Activated naive CD8-positive, alpha-beta T cell treated with anti-CD3 and anti-CD28 coated beads for 36 hours (primary cell): ENCODE measurements at regions not wholly inside any gene's neighbourhood (a gene's known extent, or its start where the extent isn't known, plus 50 kb on each side); places are given as distances from the start of the nearest gene placed in this dataset.
"Not testable (repeated sequence)": the region's sequence is repeated elsewhere in the genome, so short reads cannot be mapped to it uniquely, and the experiment has no call there.

Source experiments
- DNase-seq: peaks from one replicate; pipeline ENCODE4 v3.0.0; 2021
- H3K27ac Mint-ChIP-seq: one replicate; pipeline ENCODE4 v1.8.0; 2022; ENCODE audit warnings: mild to moderate bottlenecking, moderate library complexity, mixed read lengths
- H3K27me3 Mint-ChIP-seq: one replicate; pipeline ENCODE4 v1.8.0; 2022; ENCODE audit warnings: mild to moderate bottlenecking, mixed read lengths
- H3K36me3 Mint-ChIP-seq: one replicate; pipeline ENCODE4 v1.8.0; 2021; ENCODE audit warnings: mild to moderate bottlenecking, mixed read lengths
- H3K4me1 Mint-ChIP-seq: one replicate; pipeline ENCODE4 v1.8.0; 2021; ENCODE audit warnings: mixed read lengths
- H3K4me3 Mint-ChIP-seq: one replicate; pipeline ENCODE4 v1.8.0; 2022; ENCODE audit warnings: mild to moderate bottlenecking, moderate library complexity, mixed read lengths
- H3K9me3 Mint-ChIP-seq: one replicate; pipeline ENCODE4 v1.8.0; 2022; ENCODE audit warnings: mixed read lengths

- H3K36me3 Mint-ChIP-seq, result no peaks in the 10 kb centered on the region
- H3K9me3 Mint-ChIP-seq, result peaks cover 3% of the 10 kb centered on the region
- no peak for DNase-seq
- H3K4me3 Mint-ChIP-seq, result no peak overlapping the region
- H3K27ac Mint-ChIP-seq, result no peak overlapping the region
- peaks cover 14% of the 10 kb centered on the region for H3K27me3 Mint-ChIP-seq
- H3K4me1 Mint-ChIP-seq, result no peaks in the 10 kb centered on the region
Measured at GRCh38 chr5:34436761-34437501, 219.2 kb upstream of the RAI14 start.

GRCh38 chr5:34439601-34440000, 216.5 kb upstream of the RAI14 start:
- no peak overlapping the region for H3K4me3 Mint-ChIP-seq
- H3K27me3 Mint-ChIP-seq, result peaks cover 4% of the 10 kb centered on the region
- DNase-seq, result no peak
- H3K9me3 Mint-ChIP-seq, result peaks cover 5% of the 10 kb centered on the region
- peak overlapping the region; percentile 2 for H3K27ac Mint-ChIP-seq
- no peaks in the 10 kb centered on the region for H3K36me3 Mint-ChIP-seq
- no peaks in the 10 kb centered on the region for H3K4me1 Mint-ChIP-seq

DNA sequence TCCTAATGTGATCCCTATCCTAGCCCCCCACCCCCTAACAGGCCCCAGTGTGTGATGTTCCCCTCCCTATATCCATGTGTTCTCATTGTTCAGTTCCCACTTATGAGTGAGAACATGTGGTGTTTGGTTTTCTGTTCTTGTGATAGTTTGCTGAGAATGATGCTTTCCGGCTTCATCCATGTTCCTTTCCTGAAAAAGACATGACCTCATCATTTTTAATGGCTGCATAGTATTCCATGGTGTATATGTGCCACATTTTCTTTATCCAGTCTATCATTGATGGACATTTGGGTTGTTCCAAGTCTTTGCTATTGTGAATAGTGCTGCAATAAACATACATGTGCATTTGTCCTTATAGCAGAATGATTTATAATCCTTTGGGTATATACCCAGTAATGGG, 214.4 kb upstream of the RAI14 start:
- H3K4me3 Mint-ChIP-seq, H3K27me3 Mint-ChIP-seq, DNase-seq, H3K36me3 Mint-ChIP-seq, H3K9me3 Mint-ChIP-seq, H3K27ac Mint-ChIP-seq, H3K4me1 Mint-ChIP-seq: not testable (repeated sequence)

GRCh38 chr5:34447424-34447823, 208.7 kb upstream of the RAI14 start:
- Mint-ChIP-seq H3K36me3 (no peaks in the 10 kb centered on the region), H3K4me3 (no peak overlapping the region), H3K27ac (no peak overlapping the region), H3K27me3 (peaks cover 6% of the 10 kb centered on the region), H3K9me3 (no peaks in the 10 kb centered on the region), H3K4me1 (no peaks in the 10 kb centered on the region)
- DNase-seq, result no peak

DNA sequence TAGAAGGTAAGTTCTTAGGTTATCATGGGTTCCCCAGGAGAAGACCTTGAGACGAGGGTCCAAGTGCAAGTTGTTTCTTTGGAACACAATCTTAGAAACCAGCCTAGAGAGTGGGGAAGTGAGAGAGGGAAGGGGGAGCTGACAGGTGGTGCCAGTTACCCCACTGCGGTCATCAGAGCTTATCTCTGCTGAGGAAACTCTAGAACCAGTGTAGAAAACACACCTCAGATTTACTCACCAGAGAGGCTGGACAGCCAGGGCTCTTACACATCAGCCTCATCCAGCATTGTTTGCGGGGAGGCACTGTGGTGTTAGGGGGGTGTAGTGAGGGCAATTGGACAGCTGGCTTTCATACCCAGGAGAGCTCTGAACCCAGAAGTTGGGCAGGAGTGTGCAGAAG, 206.5 kb upstream of the RAI14 start:
- Mint-ChIP-seq H3K4me1 (no peaks in the 10 kb centered on the region), H3K27me3 (peaks cover 16% of the 10 kb centered on the region), H3K4me3 (no peak overlapping the region), H3K27ac (no peak overlapping the region), H3K9me3 (no peaks in the 10 kb centered on the region), H3K36me3 (no peaks in the 10 kb centered on the region)
- DNase-seq, result no peak

DNA sequence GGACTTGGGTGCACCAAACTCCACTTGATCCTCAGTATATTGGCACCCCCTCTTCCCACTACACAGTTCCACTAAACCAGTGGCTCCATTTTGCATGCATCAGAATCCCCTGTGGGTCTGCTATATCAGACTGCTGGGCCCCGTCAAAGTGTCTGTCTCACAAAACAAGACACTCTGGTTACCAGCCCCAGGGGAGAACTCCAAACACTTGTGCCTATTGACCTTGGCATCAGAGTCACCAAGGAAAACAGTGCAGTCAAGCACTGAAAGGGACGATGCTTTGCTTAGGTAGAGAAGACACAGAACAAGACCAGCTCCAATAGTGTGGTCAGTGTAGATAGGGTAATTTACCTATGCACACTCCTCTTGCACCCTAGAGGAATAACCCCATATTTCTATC, 205.8 kb upstream of the RAI14 start:
- Mint-ChIP-seq H3K4me3 (no peak overlapping the region), H3K9me3 (no peaks in the 10 kb centered on the region), H3K4me1 (no peaks in the 10 kb centered on the region), H3K27ac (no peak overlapping the region), H3K27me3 (peaks cover 16% of the 10 kb centered on the region), H3K36me3 (no peaks in the 10 kb centered on the region)
- no peak for DNase-seq

- Mint-ChIP-seq H3K4me1 (no peaks in the 10 kb centered on the region), H3K4me3 (no peak overlapping the region), H3K36me3 (no peaks in the 10 kb centered on the region), H3K27ac (no peak overlapping the region), H3K27me3 (peaks cover 16% of the 10 kb centered on the region), H3K9me3 (no peaks in the 10 kb centered on the region)
- no peak for DNase-seq
Measured at GRCh38 chr5:34452170-34452828, 203.8 kb upstream of the RAI14 start.

DNA sequence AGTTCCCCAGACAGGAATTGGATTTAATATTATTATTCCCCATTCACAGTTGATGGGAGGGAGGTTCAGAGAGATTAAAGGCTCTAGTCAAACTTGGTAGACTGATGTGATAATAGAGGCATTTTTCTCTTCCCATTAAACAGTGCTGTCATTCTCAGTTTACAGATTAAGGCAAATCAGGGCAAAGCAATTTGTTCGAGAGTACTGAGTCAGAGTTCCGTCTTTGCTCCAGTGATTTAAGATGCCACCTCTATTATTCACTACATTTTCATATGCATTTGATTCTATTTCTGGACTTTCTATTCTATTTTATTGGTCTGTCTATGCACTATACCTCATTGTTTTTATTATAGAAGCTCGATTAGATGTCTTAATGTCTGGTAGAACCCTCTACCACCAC, 201.0 kb upstream of the RAI14 start:
- Mint-ChIP-seq H3K27me3 (peaks cover 16% of the 10 kb centered on the region), H3K4me3 (no peak overlapping the region), H3K9me3 (no peaks in the 10 kb centered on the region), H3K36me3 (no peaks in the 10 kb centered on the region), H3K4me1 (no peaks in the 10 kb centered on the region), H3K27ac (no peak overlapping the region)
- no peak for DNase-seq

DNA sequence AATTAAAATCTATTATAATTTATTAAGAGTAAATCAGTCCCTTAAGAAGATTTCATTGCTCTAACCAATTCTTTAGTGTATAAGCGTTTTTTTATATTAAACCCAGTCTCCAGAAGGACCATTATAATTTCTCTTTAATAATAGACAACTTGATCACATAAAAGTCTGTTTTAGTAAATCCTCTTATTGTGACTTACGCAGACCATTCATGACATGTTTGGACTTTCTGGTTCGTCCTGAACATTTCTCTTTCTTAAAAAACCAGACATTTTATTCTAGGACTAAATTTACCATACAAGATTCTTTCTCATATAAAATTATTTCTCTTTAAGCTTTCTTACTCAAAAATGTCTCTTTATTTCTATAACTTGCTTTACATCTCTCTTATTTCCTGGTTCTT, 196.2 kb upstream of the RAI14 start:
- Mint-ChIP-seq H3K9me3 (peaks cover 7% of the 10 kb centered on the region), H3K36me3 (no peaks in the 10 kb centered on the region), H3K4me1 (peaks cover 3% of the 10 kb centered on the region), H3K4me3 (no peak overlapping the region), H3K27me3 (no peaks in the 10 kb centered on the region), H3K27ac (no peak overlapping the region)
- DNase-seq, result no peak

DNA sequence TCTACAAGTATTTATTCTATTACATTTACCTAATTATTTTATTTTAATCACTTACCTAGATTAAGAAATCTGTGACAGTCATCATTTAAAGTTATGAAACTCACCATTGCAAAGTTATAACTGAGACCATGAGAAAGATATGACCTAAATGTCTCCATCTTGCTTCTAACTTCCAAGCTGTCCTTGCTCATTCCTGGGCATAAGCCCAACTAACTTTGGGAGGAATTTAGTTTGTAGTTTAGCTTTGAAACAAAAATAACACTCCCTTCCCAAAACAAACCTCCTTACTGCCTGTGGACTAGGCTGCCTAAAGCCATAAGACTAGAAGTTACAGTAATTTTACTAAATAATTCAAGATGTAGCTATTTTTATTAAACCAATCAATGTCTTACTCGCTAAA, 195.6 kb upstream of the RAI14 start:
- Mint-ChIP-seq H3K27ac (no peak overlapping the region), H3K4me3 (no peak overlapping the region), H3K27me3 (no peaks in the 10 kb centered on the region), H3K9me3 (peaks cover 7% of the 10 kb centered on the region), H3K4me1 (peaks cover 4% of the 10 kb centered on the region), H3K36me3 (no peaks in the 10 kb centered on the region)
- no peak for DNase-seq

- peaks cover 7% of the 10 kb centered on the region for H3K9me3 Mint-ChIP-seq
- H3K27me3 Mint-ChIP-seq, result peaks cover 11% of the 10 kb centered on the region
- H3K36me3 Mint-ChIP-seq, result no peaks in the 10 kb centered on the region
- H3K4me3 Mint-ChIP-seq, result no peak overlapping the region
- H3K27ac Mint-ChIP-seq, result no peak overlapping the region
- DNase-seq, result no peak
- H3K4me1 Mint-ChIP-seq, result peaks cover 4% of the 10 kb centered on the region
Measured at GRCh38 chr5:34464829-34465228, 191.3 kb upstream of the RAI14 start.

GRCh38 chr5:34465301-34465700, 190.8 kb upstream of the RAI14 start:
- not testable (repeated sequence) for H3K27ac Mint-ChIP-seq, H3K36me3 Mint-ChIP-seq, H3K4me1 Mint-ChIP-seq, H3K4me3 Mint-ChIP-seq, H3K9me3 Mint-ChIP-seq, DNase-seq
- peaks cover 11% of the 10 kb centered on the region for H3K27me3 Mint-ChIP-seq

GRCh38 chr5:34466519-34467388, 189.4 kb upstream of the RAI14 start:
- not testable (repeated sequence) for H3K4me1 Mint-ChIP-seq, H3K27ac Mint-ChIP-seq, H3K4me3 Mint-ChIP-seq, H3K36me3 Mint-ChIP-seq, H3K9me3 Mint-ChIP-seq, DNase-seq
- H3K27me3 Mint-ChIP-seq, result peaks cover 11% of the 10 kb centered on the region

DNA sequence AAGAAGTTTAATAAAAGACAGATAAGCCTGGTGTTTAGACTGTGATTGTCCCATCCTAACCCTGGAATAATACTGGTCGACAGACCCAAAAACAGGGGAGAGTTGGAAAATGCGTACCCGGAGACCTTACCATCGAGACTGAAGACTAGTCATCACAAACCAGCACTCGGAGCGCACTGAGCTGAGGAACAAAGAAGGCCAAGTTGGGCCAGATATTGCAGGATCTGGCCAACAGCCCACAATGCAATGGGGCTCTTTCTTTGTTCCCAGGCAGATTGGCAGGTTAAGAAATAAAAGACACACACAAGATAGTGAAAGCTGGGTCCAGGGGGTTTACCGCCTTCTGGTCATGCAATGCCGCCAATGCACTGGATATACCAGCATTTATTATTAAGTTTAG, 188.7 kb upstream of the RAI14 start:
- Mint-ChIP-seq H3K9me3 (no peaks in the 10 kb centered on the region), H3K27me3 (peaks cover 11% of the 10 kb centered on the region)

DNA sequence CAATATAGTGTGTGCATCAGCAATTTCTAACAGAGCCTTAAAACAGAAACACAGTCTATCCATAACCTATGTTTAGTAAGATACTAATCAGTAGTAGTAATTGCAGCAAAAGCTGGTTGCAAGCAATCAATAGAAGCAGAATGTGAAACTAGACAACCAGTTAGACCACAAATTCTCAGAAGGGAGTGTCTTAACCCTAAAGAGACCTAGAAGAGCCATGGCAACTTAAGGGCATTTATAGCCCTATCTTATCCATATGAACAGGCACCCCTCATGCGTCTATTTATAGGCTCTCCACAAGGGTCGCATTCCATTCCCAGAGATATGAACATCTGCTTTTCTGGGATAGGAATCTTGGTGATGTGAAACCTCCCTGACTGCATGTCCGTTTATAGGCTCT, 188.1 kb upstream of the RAI14 start:
- H3K27me3 Mint-ChIP-seq, result peaks cover 11% of the 10 kb centered on the region
- DNase-seq, H3K36me3 Mint-ChIP-seq, H3K9me3 Mint-ChIP-seq, H3K27ac Mint-ChIP-seq, H3K4me3 Mint-ChIP-seq, H3K4me1 Mint-ChIP-seq: not testable (repeated sequence)

More for the DNA sequence above, 188.7 kb upstream of the RAI14 start:
- Mint-ChIP-seq H3K4me3 (no peak overlapping the region), H3K27ac (no peak overlapping the region), H3K4me1 (peaks cover 4% of the 10 kb centered on the region), H3K36me3 (no peaks in the 10 kb centered on the region)
- DNase-seq, result no peak
